ENCODE measurements at regions not wholly inside any gene's neighbourhood (a gene's known extent, or its start where the extent isn't known, plus 50 kb on each side); places are given as distances from the start of the nearest gene placed in this dataset.

DNA sequence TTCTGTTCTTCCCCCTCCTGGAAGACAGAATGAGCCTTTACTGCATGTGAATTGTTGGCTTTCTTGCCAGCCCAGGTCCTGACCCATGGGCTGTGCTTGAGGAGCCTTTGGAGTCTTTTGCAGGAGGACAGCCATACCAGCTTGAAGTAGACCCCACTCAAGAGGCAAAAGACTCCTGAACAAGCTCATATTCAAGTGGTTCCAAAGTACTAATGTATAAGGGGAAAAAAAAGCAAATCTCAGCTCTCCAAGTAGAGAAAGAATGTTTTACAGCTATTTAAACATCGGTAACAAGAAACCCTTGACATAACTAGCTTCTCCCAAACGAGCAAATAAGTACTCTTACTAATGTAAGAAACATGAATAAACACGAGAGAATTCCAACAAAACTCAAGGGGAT is 174.9 kb upstream of the MXRA5 start:
- TF ChIP-seq, protein P1, sequence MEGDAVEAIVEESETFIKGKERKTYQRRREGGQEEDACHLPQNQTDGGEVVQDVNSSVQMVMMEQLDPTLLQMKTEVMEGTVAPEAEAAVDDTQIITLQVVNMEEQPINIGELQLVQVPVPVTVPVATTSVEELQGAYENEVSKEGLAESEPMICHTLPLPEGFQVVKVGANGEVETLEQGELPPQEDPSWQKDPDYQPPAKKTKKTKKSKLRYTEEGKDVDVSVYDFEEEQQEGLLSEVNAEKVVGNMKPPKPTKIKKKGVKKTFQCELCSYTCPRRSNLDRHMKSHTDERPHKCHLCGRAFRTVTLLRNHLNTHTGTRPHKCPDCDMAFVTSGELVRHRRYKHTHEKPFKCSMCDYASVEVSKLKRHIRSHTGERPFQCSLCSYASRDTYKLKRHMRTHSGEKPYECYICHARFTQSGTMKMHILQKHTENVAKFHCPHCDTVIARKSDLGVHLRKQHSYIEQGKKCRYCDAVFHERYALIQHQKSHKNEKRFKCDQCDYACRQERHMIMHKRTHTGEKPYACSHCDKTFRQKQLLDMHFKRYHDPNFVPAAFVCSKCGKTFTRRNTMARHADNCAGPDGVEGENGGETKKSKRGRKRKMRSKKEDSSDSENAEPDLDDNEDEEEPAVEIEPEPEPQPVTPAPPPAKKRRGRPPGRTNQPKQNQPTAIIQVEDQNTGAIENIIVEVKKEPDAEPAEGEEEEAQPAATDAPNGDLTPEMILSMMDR (conservative IDR thresholded peaks at IDR 0.05; ENCODE audit: low read length) = no peak
- no peak for TF ChIP-seq EZH2phosphoT487 (IDR thresholded peaks at IDR 0.05; ENCODE audit: borderline replicate concordance, low read depth, low read length)

All from OCI-LY7 (cell line).